GM12891 (cell line): ENCODE measurements at regions not wholly inside any gene's neighbourhood (a gene's known extent, or its start where the extent isn't known, plus 50 kb on each side); places are given as distances from the start of the nearest gene placed in this dataset.

ENCODE experiments used
- POLR2A ChIP-seq: IDR thresholded peaks from 2 replicates; pipeline ENCODE4 v1.6.1; 2011; ENCODE audit warnings: low read depth, low read length, control low read depth
- POLR2AphosphoS5 ChIP-seq: IDR thresholded peaks from 2 replicates; pipeline ENCODE4 v1.6.1; 2011; ENCODE audit warnings: low read depth, low read length, control low read depth
- TAF1 ChIP-seq: IDR thresholded peaks from 2 replicates; pipeline ENCODE4 v1.6.1; 2011; ENCODE audit warnings: low read depth, low read length, control low read depth

DNA sequence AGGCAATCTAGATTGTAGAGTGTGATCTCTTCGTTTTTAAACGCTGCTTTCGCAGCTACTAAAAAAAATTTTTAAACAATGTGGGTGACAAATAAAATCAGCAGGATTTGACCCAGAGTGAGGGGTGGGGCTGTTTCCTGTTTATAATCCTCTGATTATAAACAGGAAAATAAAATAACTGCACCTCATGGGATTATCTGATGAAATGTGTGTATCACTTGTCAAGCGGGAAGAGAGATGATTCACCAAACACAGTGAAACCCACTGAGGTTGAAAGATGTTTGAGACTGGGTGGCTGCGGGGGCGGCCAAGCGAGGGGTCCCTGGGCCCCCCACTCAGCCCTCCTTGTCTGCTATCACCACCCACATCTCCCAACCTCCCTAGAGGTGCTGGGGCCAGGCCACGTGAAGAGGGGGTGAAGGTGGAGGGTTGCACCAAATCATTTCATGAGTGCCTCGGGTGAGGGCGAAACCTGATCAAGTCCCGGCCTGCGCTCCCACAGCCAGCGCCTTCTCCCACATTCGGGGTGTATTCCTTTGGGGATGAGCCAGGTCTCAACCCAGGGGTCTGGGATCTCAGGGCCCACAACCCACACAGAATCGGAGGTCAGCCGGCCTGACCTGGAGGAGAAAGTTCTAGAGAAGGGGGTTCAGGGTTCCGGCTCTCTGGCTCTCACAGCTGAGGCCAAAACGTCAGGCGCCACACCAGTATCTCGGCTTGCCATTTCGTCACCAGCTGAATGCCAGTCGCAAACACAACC is 212.5 kb downstream of the BMP7 start:
- no peak for TF ChIP-seq TAF1
- TF ChIP-seq POLR2A = no peak
- no peak for TF ChIP-seq POLR2AphosphoS5
